ENCODE measurements at regions not wholly inside any gene's neighbourhood (a gene's known extent, or its start where the extent isn't known, plus 50 kb on each side); places are given as distances from the start of the nearest gene placed in this dataset.

DNA sequence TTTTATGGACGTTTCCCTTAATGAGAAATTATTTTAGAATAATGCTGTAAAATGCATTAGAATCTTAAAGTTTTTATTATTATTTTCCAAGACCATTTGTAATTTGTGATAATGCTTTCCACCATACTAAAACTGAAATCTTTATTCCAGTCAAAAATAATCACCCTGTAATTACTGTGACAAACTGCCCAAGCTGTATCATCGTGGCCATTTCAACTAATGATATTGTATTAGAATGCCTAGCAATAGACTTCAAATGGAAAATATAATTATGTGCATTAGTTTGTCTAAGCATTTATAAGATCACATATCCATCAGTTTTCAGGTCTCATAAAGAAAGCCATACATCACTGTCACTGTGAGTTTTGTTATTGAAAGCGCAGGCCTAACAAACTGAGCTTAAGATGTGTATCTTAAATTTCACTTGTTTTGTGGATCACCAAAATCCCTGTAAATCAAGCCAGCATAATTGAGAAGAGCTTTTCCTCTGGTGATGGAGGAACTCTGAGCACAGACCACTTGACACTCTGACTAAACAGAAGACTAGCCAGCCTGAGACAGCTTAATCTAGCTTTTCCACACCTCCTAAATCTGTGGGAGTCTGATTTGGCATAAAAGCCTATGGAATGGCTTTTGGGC is 1312.2 kb upstream of the ACVR2A start:
- no peak for DNase-seq

DNA sequence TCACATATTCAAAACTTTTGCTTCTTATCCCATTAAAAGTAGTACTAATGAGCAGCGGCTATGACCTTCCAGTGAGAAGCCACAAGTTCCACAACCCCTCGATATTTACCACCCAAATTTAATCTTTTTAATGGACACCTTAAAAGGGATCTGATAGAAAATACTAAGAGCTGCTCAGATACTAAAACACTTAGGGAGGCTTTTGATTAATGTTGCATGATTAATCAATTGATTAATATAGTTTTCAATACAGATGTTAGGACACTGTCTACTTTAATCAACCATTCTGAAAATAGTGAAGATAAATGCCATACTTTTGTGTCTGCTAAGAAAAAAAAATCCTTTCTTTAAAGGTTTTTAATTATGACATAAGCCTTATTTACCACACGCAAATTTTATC is 1312.8 kb upstream of the ACVR2A start:
- DNase-seq, result no peak

GRCh38 chr2:146530886-146531285 is 1313.9 kb upstream of the ACVR2A start:
- no peak for DNase-seq

DNA sequence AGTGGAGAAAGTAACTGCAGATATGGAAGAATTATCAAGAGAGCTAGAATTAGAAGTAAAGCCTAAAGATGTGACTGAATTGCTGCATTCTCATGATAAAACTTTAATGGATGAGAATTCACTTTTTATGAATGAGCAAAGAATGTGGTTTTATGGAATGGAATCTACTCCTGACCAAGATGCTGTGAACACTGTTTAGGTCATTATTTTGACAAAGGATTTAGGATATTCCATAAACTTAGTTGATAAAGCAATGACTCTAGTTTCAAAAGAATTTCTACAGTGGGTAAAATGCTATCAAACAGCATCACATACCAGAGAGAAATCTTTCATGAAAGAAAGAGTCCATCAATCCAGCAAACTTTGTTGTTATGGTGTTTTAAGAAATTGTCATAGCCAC is 1317.7 kb upstream of the ACVR2A start:
- DNase-seq, result peak; percentile 66

DNA sequence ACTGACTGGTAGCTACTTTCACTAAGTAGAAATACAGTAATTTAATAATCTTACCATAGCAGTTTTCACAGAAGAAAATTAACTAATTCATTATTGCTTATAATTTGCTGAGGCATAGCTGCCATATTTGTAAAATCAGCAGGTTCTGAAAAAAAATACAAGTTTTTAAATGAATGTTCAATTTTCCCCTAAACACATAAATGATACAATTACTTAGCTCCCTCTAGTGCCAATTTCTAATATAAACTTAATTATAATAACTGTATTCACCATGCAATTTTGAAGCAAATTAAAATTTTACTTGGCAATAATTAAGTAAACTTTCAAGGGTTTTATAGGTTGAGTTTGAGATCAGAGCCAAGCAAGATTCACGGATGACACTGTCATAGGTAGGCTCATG is 1321.6 kb upstream of the ACVR2A start:
- DNase-seq, result no peak

DNA sequence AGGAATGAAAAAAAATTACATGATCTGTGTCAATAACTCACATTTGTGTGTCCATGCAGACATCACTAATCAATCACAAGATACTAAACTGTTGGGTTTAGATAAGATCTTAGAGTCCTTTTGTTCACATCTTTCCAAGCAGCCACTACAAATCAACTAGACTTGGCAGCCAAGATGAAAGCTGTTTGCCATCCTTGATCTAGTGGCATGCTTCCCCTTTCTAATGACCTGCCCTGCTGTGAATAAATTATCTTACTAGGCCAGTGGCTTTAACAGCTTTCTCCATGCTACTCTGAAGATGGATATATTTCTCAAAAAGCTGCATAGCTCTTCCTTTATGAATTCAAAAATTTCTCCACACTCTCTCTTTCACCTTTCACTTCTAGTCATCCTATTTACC is 1338.0 kb upstream of the ACVR2A start:
- DNase-seq, result no peak

DNA sequence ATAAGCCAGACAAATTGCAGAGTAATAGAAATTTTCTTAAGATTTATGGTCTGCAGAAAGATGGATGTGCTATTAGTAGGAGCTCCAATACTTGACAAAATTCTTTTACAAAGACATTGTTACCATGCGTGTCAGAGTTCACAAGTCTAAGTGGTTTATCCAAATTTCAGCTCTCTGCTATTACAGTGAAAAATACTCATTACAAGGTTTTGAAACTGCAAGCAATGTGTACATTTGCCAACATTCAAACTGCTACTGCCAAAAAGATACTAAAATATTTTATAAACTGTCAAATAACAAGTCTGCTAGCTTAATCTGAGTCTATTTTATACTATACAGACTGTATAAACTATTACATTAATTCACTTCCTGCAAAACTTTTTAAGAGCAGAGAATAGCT is 1341.5 kb upstream of the ACVR2A start:
- no peak for DNase-seq

DNA sequence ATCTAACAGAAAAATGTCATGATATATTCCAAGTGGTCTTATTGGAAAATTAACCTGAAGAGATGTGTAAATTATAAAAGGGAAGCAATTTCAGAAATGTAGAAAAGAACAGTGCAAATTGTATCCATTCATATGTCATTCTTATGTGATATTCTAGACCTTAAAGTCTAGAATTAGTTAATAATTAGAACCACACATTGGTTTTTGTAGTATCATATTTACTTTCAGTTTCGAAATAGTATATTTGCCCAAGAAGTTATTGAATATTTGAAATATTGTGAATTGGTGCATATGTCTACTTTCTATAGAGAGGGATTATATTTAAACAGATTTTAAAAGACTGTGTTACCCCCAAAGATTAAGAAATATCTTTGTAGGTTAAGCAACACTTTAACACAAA is 1348.6 kb upstream of the ACVR2A start:
- DNase-seq, result no peak

DNA sequence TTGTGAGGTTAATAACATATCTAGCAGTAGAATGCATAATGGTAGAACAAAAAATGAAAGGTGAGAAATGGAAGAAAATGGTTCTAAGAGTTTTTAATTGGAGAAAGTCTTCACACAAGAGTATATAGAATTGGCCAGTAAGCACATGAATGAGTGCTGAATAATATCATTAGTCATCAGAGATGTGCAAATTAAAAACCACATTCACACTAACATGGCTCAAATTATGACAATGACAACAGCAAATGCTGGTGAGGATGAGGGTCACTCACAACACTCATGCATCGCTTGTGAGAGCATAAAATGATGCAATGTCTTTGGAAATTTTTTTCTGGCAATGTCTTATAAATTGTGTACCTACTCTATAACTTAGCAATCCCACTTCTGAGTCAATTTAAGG is 1355.4 kb upstream of the ACVR2A start:
- no peak for DNase-seq

- DNase-seq, result peak; percentile 71
These were observed 1363.2 kb upstream of the ACVR2A start for GRCh38 chr2:146481629-146482028.

- DNase-seq, result no peak
These were observed 1367.4 kb upstream of the ACVR2A start for GRCh38 chr2:146477383-146477782.

- DNase-seq, result no peak
These were observed 1376.3 kb upstream of the ACVR2A start for GRCh38 chr2:146468578-146468977.

DNA sequence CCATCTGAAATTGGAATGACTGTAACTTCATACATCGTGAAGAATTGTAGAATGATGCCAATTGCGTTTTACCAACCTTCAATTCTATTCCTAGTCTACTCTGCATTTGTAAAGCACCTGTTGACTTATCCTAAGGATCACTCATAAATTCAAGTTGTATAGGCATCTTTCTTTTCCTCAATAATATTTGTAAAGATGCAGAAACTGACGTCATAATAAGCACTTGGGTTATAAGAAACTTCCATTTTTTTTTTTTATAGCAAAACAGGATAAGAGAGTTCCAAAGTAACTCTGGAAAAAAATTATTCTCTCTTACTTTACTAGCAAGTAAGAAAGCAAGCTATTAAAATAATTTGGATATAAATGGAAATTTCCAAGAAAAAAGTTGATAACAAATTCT is 1377.4 kb upstream of the ACVR2A start:
- DNase-seq, result no peak

DNA sequence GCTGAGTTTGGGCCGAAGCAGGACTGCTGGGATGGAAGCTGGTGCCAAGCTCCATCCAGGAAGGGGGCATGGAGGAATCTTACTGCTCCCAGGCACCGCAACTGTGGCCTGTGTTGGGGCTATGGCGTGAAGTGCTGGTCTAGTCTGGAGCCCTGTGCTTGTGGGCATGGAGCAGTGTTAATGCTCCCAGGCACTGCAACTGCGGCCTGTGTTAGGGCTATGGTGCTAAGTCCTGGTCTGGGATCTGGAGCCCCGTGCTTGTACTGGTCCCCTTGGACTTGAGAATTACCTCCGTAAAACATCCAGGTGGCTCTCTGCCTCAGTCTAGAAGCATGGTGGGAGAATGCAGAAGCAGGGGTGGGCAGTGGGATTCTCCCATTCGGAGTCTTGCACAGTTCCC is 1379.4 kb upstream of the ACVR2A start:
- DNase-seq, result no peak

DNA sequence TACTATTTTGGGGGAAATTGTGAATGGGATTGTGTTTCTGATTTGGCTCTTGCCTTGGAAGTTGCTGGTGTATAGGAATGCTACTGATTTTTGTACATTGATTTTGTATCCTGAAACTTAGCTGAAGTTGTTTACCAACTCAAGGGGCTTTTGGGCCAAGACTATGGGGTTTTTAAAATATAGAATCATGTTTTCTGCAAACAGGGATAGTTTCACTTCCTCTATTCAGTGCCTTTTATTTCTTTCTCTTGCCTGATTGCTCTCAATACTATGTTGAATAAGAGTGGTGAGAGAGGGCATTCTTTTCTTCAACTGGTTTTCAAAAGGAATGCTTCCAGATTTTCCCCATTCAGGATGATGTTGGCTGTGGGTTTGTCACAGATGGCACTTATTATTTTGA is 1383.8 kb upstream of the ACVR2A start:
- DNase-seq, result no peak

DNA sequence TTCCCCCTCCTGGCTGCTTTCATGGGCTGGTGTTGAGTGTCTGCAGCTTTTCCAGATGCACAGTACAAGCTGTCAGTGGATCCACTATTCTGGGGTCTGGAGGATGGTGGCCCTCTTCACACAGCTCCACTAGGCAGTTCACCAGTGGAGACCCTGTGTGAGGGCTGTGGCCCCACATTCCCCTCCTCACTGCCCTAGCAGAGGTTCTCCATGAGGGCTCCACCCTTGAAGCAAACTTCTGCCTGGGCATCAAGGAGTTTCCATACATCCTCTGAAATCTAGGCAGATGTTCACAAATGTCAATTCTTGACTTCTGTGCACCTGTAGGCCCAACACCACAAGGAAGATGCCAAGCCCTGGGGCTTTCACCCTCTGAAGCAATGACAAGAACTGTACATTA is 1386.2 kb upstream of the ACVR2A start:
- DNase-seq, result no peak

DNA sequence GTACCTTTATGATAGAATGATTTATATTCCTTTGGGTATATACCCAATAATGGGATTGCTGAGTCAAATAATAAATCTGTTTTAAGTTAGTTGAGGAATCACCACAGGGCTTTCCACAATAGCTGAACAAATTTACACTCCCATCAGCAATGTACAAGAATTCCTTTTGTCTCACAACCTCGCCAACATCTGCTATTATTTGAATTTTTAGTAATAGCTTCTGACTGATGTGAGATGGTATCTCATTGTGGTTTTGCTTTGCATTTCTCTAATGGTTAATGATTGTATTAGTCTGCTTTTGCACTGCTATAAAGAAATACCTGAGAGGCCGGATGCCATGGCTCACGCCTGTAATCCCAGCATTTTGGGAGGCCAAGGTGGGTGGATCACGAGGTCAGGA is 1387.6 kb upstream of the ACVR2A start:
- DNase-seq, result no peak

- DNase-seq, result no peak
These were observed 1389.5 kb upstream of the ACVR2A start for GRCh38 chr2:146455325-146455724.

DNA sequence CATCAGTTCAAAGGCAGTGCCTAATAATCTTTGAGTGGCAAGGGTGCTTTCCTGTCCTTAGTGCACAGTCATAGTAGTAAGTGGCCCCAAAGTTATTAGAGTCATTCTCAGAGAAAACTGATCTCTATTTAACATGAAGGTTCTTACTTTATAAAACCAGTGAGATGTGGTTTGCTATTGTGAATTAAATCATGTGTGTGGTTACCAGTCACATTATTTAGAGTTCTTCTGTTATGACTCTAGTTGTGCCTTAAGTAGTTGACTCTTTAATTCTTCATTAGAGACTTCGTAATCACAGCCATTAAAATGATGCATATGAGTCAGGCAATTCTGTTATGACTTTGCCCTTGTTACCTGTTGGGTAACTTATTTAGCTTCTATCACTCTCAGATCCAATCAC is 1392.9 kb upstream of the ACVR2A start:
- no peak for DNase-seq

- no peak for DNase-seq
These were observed 1394.7 kb upstream of the ACVR2A start for GRCh38 chr2:146450131-146450530.

- no peak for DNase-seq
These were observed 1399.8 kb upstream of the ACVR2A start for GRCh38 chr2:146444987-146445386.

DNA sequence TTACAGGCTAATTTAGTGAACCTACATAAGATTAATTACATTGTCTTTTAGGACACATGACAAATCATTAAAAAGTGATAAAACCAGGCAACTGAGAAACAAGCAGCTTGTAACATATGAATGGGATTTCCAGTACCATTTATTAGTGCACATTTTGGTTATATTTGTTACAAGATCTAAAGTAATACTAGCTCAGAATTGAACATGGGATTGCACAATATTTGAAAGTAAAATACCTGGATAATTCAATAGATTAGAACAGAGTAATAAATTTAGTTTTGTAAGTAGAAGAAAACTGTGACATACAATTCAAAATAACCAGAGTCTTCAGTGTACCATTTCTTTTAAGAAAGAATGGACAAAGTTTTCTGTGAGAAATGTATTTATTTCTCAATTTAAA is 1400.7 kb upstream of the ACVR2A start:
- no peak for DNase-seq

DNA sequence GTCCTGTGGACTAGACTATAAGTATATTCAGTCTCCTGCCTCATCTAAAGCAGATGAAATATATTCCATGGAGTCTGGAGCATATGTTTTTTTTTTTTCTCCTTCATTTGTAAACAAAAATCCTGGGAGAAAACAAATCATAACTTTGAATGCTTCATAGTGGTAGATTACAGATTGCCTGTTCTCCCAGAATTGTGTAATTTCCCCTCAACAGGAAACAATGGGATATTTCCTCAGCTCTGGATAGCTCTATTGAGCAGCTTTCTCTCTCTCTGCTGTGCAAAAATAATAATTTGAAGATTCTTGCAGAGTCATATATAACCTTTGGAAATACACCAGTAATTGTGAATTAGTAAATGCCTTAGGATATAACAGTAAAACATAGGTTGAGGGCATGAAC is 1406.6 kb upstream of the ACVR2A start:
- no peak for DNase-seq

GRCh38 chr2:146437712-146438111 is 1407.1 kb upstream of the ACVR2A start:
- no peak for DNase-seq

- no peak for DNase-seq
These were observed 1411.5 kb upstream of the ACVR2A start for GRCh38 chr2:146433116-146433875.
